SKM-1 treated with dmso at 0.1 percent for 144 hours (cell line): ENCODE measurements at regions not wholly inside any gene's neighbourhood (a gene's known extent, or its start where the extent isn't known, plus 50 kb on each side); places are given as distances from the start of the nearest gene placed in this dataset.

Experiments used
- DNase-seq: peaks from one replicate; lab custom pipeline; 2025; ENCODE audit not compliant: unreplicated experiment; lab: John Stamatoyannopoulos, UW

GRCh38 chr9:118029425-118029824, 325.2 kb downstream of the TLR4 start:
- no peak for DNase-seq

GRCh38 chr9:118034701-118035100, 330.5 kb downstream of the TLR4 start:
- DNase-seq: no peak

- no peak for DNase-seq
Measured at GRCh38 chr9:118038713-118039112, 334.5 kb downstream of the TLR4 start.

- DNase-seq: no peak
Measured at GRCh38 chr9:118058227-118058626, 354.0 kb downstream of the TLR4 start.

GRCh38 chr9:118059484-118060278, 355.5 kb downstream of the TLR4 start:
- no peak for DNase-seq

- no peak for DNase-seq
Measured at GRCh38 chr9:118083161-118083560, 379.0 kb downstream of the TLR4 start.

- DNase-seq: no peak
Measured at GRCh38 chr9:118088090-118088489, 383.9 kb downstream of the TLR4 start.

- no peak for DNase-seq
Measured at GRCh38 chr9:118091226-118091625, 387.0 kb downstream of the TLR4 start.

- DNase-seq: no peak
Measured at GRCh38 chr9:118091711-118092500, 387.7 kb downstream of the TLR4 start.

- no peak for DNase-seq
Measured at GRCh38 chr9:118094387-118094786, 390.2 kb downstream of the TLR4 start.

GRCh38 chr9:118100529-118101419, 396.6 kb downstream of the TLR4 start:
- DNase-seq: no peak

- no peak for DNase-seq
Measured at GRCh38 chr9:118104363-118104762, 400.2 kb downstream of the TLR4 start.

- no peak for DNase-seq
Measured at GRCh38 chr9:118108971-118109370, 404.8 kb downstream of the TLR4 start.

GRCh38 chr9:118109542-118109941, 405.3 kb downstream of the TLR4 start:
- no peak for DNase-seq

- DNase-seq: no peak
Measured at GRCh38 chr9:118121361-118121760, 417.2 kb downstream of the TLR4 start.

- DNase-seq: no peak
Measured at GRCh38 chr9:118128313-118128712, 424.1 kb downstream of the TLR4 start.

- DNase-seq: no peak
Measured at GRCh38 chr9:118129541-118129940, 425.3 kb downstream of the TLR4 start.

GRCh38 chr9:118148990-118149389, 444.8 kb downstream of the TLR4 start:
- no peak for DNase-seq

- no peak for DNase-seq
Measured at GRCh38 chr9:118156846-118157245, 452.6 kb downstream of the TLR4 start.

GRCh38 chr9:118162716-118163115, 458.5 kb downstream of the TLR4 start:
- DNase-seq: no peak

- DNase-seq: no peak
Measured at GRCh38 chr9:118163751-118164150, 459.5 kb downstream of the TLR4 start.
